GM13977 (cell line): ENCODE measurements at regions not wholly inside any gene's neighbourhood (a gene's known extent, or its start where the extent isn't known, plus 50 kb on each side); places are given as distances from the start of the nearest gene placed in this dataset.
A peak's percentile ranks its signal among the peaks of the same experiment; 100 is the strongest.

Source experiments
- DNase-seq: peaks from one replicate; pipeline ENCODE4 v3.0.0; 2012; ENCODE audit warnings: low spot score
- in situ Hi-C: fragments of 300-500 bp; cut with MboI; formaldehyde crosslinking; loops from one replicate; pipeline ENCODE4 v1.12.0; 2022; ENCODE audit warnings: low sequenced_read_pairs, low pct_unique_long_range_greater_than_20kb, mixed read lengths, inconsistent platforms; ENCODE audit not compliant: unreplicated experiment
- TF ChIP-seq, protein P1 (sequence below): IDR thresholded peaks from 2 replicates; pipeline ENCODE4 v1.5.1; 2012; ENCODE audit warnings: mild to moderate bottlenecking, control low read depth; ENCODE audit not compliant: insufficient read depth; ENCODE audit errors: extremely low read depth, missing control alignments

- DNase-seq, result no peak
- in situ Hi-C loops, result loop anchor here (25.0 kb wide), 1 partner anchor 371 kb away; no protein-coding TSS in a partner anchor
- TF ChIP-seq, protein P1, sequence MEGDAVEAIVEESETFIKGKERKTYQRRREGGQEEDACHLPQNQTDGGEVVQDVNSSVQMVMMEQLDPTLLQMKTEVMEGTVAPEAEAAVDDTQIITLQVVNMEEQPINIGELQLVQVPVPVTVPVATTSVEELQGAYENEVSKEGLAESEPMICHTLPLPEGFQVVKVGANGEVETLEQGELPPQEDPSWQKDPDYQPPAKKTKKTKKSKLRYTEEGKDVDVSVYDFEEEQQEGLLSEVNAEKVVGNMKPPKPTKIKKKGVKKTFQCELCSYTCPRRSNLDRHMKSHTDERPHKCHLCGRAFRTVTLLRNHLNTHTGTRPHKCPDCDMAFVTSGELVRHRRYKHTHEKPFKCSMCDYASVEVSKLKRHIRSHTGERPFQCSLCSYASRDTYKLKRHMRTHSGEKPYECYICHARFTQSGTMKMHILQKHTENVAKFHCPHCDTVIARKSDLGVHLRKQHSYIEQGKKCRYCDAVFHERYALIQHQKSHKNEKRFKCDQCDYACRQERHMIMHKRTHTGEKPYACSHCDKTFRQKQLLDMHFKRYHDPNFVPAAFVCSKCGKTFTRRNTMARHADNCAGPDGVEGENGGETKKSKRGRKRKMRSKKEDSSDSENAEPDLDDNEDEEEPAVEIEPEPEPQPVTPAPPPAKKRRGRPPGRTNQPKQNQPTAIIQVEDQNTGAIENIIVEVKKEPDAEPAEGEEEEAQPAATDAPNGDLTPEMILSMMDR, result no peak
These were observed 242.9 kb downstream of the TECRL start for GRCh38 chr4:64166365-64166764.

- in situ Hi-C loops, result loop anchor here (25.0 kb wide), 1 partner anchor 379 kb away; no protein-coding TSS in a partner anchor
- peak; percentile 40 for DNase-seq
These were observed 250.5 kb downstream of the TECRL start for GRCh38 chr4:64158648-64159326.

GRCh38 chr4:64157397-64157796, 251.9 kb downstream of the TECRL start:
- in situ Hi-C loops, result loop anchor here (25.0 kb wide), 1 partner anchor 380 kb away; no protein-coding TSS in a partner anchor
- DNase-seq, result no peak
- TF ChIP-seq, protein P1, result no peak

More at GRCh38 chr4:64158648-64159326, 250.5 kb downstream of the TECRL start:
- TF ChIP-seq, protein P1, result peak; percentile 88

GRCh38 chr4:64156253-64156652, 253.0 kb downstream of the TECRL start:
- in situ Hi-C loops, result loop anchor here (25.0 kb wide), 1 partner anchor 381 kb away; no protein-coding TSS in a partner anchor
- TF ChIP-seq, protein P1, result no peak
- DNase-seq, result no peak

DNA sequence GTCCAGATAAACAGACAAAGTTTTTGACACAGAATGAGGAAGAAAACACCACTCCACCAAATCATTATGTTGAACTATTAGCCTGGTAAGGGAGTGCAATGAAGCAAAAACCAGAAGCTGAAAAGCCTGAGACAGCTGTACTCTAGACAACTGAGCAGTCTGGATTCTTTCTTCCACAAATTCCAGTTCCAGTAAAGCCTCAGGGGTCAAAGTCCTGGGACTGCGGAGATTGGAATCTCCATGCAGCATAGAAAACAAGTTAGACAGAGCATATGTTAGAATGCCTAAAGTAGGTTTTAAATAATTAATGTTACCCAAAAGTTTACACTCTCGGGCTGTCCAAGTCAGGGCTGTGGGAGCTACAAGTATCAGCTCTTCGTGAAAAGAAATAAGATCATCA, 263.2 kb downstream of the TECRL start:
- in situ Hi-C loops, result no loop called here
- TF ChIP-seq, protein P1, result no peak

GRCh38 chr4:64144994-64145393, 264.3 kb downstream of the TECRL start:
- TF ChIP-seq, protein P1, result no peak
- DNase-seq, result no peak
- in situ Hi-C loops, result no loop called here

More for the DNA sequence above, 263.2 kb downstream of the TECRL start:
- DNase-seq, result no peak
